DOHH2 (cell line): ENCODE measurements at regions not wholly inside any gene's neighbourhood (a gene's known extent, or its start where the extent isn't known, plus 50 kb on each side); places are given as distances from the start of the nearest gene placed in this dataset.
"Not testable (repeated sequence)": the region's sequence is repeated elsewhere in the genome, so short reads cannot be mapped to it uniquely, and the experiment has no call there.

Source experiments
- H3F3A ChIP-seq: fragments of 200-600 bp; sonication (generic), shearing (Covaris generic); 2 replicates; pipeline ENCODE4 v1.6.0; 2016; ENCODE audit warnings: antibody characterized with exemption, mild to moderate bottlenecking; ENCODE audit not compliant: control insufficient read depth, insufficient read depth
- H3K27ac ChIP-seq: fragments of 200-600 bp; sonication (generic); 2 replicates; pipeline ENCODE4 v1.5.1; 2014; ENCODE audit warnings: low read depth, mild to moderate bottlenecking, low read length, moderate library complexity
- H3K27me3 ChIP-seq: fragments of 200-600 bp; sonication (generic); 2 replicates; pipeline ENCODE4 v1.6.1; 2014; ENCODE audit warnings: mild to moderate bottlenecking, low read length, mixed read lengths; ENCODE audit not compliant: control insufficient read depth
- H3K36me3 ChIP-seq: fragments of 200-600 bp; sonication (generic); 2 replicates; pipeline ENCODE4 v1.6.1; 2014; ENCODE audit warnings: mild to moderate bottlenecking, low read length, moderate library complexity, mixed read lengths; ENCODE audit not compliant: control insufficient read depth
- H3K4me1 ChIP-seq: fragments of 200-600 bp; sonication (generic); 2 replicates; pipeline ENCODE4 v1.6.1; 2014; ENCODE audit warnings: mild to moderate bottlenecking, low read length, mixed read lengths; ENCODE audit not compliant: control insufficient read depth
- H3K4me2 ChIP-seq: fragments of 200-600 bp; sonication (generic); 2 replicates; pipeline ENCODE4 v1.6.0; 2014; ENCODE audit warnings: mild to moderate bottlenecking, low read length, moderate library complexity
- H3K4me3 ChIP-seq: fragments of 200-600 bp; sonication (generic); 2 replicates; pipeline ENCODE4 v1.5.1; 2014; ENCODE audit warnings: mild to moderate bottlenecking, low read length, mixed read lengths
- H3K79me2 ChIP-seq: fragments of 200-600 bp; sonication (generic); 2 replicates; pipeline ENCODE4 v1.6.1; 2014; ENCODE audit warnings: mild to moderate bottlenecking, low read length, mixed read lengths; ENCODE audit not compliant: control insufficient read depth
- H3K9me2 ChIP-seq: fragments of 200-600 bp; sonication (generic); replicated peaks from 2 replicates; pipeline ENCODE4 v1.6.1; 2014; ENCODE audit warnings: mild to moderate bottlenecking, low read length, mixed read lengths; ENCODE audit not compliant: control insufficient read depth
- H3K9me3 ChIP-seq: fragments of 200-600 bp; sonication (generic); 2 replicates; pipeline ENCODE4 v1.6.1; 2014; ENCODE audit warnings: antibody characterized with exemption, low read length, mixed read lengths; ENCODE audit not compliant: control insufficient read depth, insufficient read depth
- H4K20me1 ChIP-seq: fragments of 200-600 bp; sonication (generic); 2 replicates; pipeline ENCODE4 v1.6.0; 2014; ENCODE audit warnings: low read depth, mild to moderate bottlenecking, antibody characterized with exemption, low read length, moderate library complexity; ENCODE audit not compliant: control insufficient read depth, insufficient read depth
- CTCF ChIP-seq: fragments of 200-600 bp; sonication (generic); IDR thresholded peaks from one replicate; pipeline ENCODE4 v1.5.1; 2014; ENCODE audit warnings: antibody characterized with exemption, mild to moderate bottlenecking, low read depth, low read length; ENCODE audit not compliant: poor library complexity, severe bottlenecking
- EZH2phosphoT487 ChIP-seq: fragments of 200-600 bp; sonication (generic); IDR thresholded peaks from 2 replicates; pipeline ENCODE4 v1.6.1; 2017; ENCODE audit warnings: borderline replicate concordance, mild to moderate bottlenecking, antibody characterized with exemption, low read length, moderate library complexity, mixed read lengths

- TF ChIP-seq CTCF (no peak), EZH2phosphoT487 (no peak)
These were observed 2641.1 kb upstream of the DEFB115 start for GRCh38 chr20:28616354-28616753.

GRCh38 chr20:28619956-28620651, 2637.4 kb upstream of the DEFB115 start:
- H3K9me3 ChIP-seq, H3K4me1 ChIP-seq, H3K27ac ChIP-seq, H3K36me3 ChIP-seq, H4K20me1 ChIP-seq, H3F3A ChIP-seq, H3K4me2 ChIP-seq, H3K4me3 ChIP-seq, H3K79me2 ChIP-seq, H3K27me3 ChIP-seq, H3K9me2 ChIP-seq: not testable (repeated sequence)

More at GRCh38 chr20:28616354-28616753, 2641.1 kb upstream of the DEFB115 start:
- Histone ChIP-seq H3K4me1 (no peaks in the 10 kb centered on the region), H3K27ac (no peak overlapping the region), H3K9me3 (peaks cover 6% of the 10 kb centered on the region), H3K36me3 (no peaks in the 10 kb centered on the region), H3K4me3 (no peak overlapping the region), H3K27me3 (no peaks in the 10 kb centered on the region), H3K79me2 (no peaks in the 10 kb centered on the region), H4K20me1 (no peaks in the 10 kb centered on the region), H3F3A (no peaks in the 10 kb centered on the region), H3K9me2 (no peaks in the 10 kb centered on the region), H3K4me2 (no peak overlapping the region)

- H3K4me3 ChIP-seq, H3K36me3 ChIP-seq, H3K4me2 ChIP-seq, H3F3A ChIP-seq, H3K9me2 ChIP-seq, H3K27ac ChIP-seq, H3K9me3 ChIP-seq, H3K79me2 ChIP-seq, H3K4me1 ChIP-seq, H4K20me1 ChIP-seq, H3K27me3 ChIP-seq: not testable (repeated sequence)
- peak; percentile 10 for TF ChIP-seq CTCF
These were observed 2632.4 kb upstream of the DEFB115 start for GRCh38 chr20:28625112-28625511.

GRCh38 chr20:28640831-28641230, 2616.6 kb upstream of the DEFB115 start:
- not testable (repeated sequence) for H3K36me3 ChIP-seq, H3K27ac ChIP-seq, H3K9me3 ChIP-seq, H3K27me3 ChIP-seq, H3K4me2 ChIP-seq, H3K9me2 ChIP-seq, H3K4me1 ChIP-seq, H3K79me2 ChIP-seq, H4K20me1 ChIP-seq, H3K4me3 ChIP-seq, H3F3A ChIP-seq
